Activated CD8-positive, alpha-beta memory T cell treated with anti-CD3 and anti-CD28 coated beads, Interleukin-2, amount 10 ng/mL, durations not matched to agents 7 days and 5 days (primary cell): ENCODE measurements at regions not wholly inside any gene's neighbourhood (a gene's known extent, or its start where the extent isn't known, plus 50 kb on each side); places are given as distances from the start of the nearest gene placed in this dataset.

ENCODE experiments used
- ATAC-seq: fragments of 150-1000 bp; cut with Tn5 transposase; one replicate; pipeline ENCODE4 v1.10.0; 2021; ENCODE audit warnings: moderate library complexity
- CTCF ChIA-PET: fragments of 350-600 bp; sonication (Branson Sonifier 250); formaldehyde crosslinking; loops from one replicate; lab custom pipeline; 2021; ENCODE audit warnings: antibody characterized with exemption; lab: Charles Lee
- DNase-seq: peaks from one replicate; pipeline ENCODE4 v3.0.0-alpha.2; 2020
- H3K27ac Mint-ChIP-seq: one replicate; pipeline ENCODE4 v1.8.0; 2021; ENCODE audit warnings: mild to moderate bottlenecking, mixed read lengths
- H3K27me3 Mint-ChIP-seq: one replicate; pipeline ENCODE4 v1.8.0; 2021; ENCODE audit warnings: mixed read lengths
- H3K36me3 Mint-ChIP-seq: one replicate; pipeline ENCODE4 v1.8.0; 2021; ENCODE audit warnings: mild to moderate bottlenecking, mixed read lengths
- H3K4me1 Mint-ChIP-seq: one replicate; pipeline ENCODE4 v1.8.0; 2021; ENCODE audit warnings: mixed read lengths
- H3K4me3 Mint-ChIP-seq: one replicate; pipeline ENCODE4 v1.8.0; 2021; ENCODE audit warnings: mild to moderate bottlenecking, moderate library complexity, mixed read lengths
- H3K9me3 Mint-ChIP-seq: one replicate; pipeline ENCODE4 v1.8.0; 2022; ENCODE audit warnings: low read depth, mixed read lengths

GRCh38 chr6:141158740-141159139 is 974.0 kb upstream of the GJE1 start:
- no peak for ATAC-seq
- CTCF ChIA-PET: no interaction called here
- H3K27ac Mint-ChIP-seq: no peak overlapping the region
- no peak overlapping the region for H3K4me3 Mint-ChIP-seq
- H3K4me1 Mint-ChIP-seq: no peaks in the 10 kb centered on the region
- H3K9me3 Mint-ChIP-seq: no peaks in the 10 kb centered on the region
- no peaks in the 10 kb centered on the region for H3K27me3 Mint-ChIP-seq
- DNase-seq: no peak
- no peaks in the 10 kb centered on the region for H3K36me3 Mint-ChIP-seq

GRCh38 chr6:141153563-141153962 is 979.2 kb upstream of the GJE1 start:
- CTCF ChIA-PET: no interaction called here
- H3K27ac Mint-ChIP-seq: no peak overlapping the region
- ATAC-seq: no peak
- no peaks in the 10 kb centered on the region for H3K27me3 Mint-ChIP-seq
- no peaks in the 10 kb centered on the region for H3K4me1 Mint-ChIP-seq
- H3K9me3 Mint-ChIP-seq: no peaks in the 10 kb centered on the region
- no peak for DNase-seq
- no peaks in the 10 kb centered on the region for H3K36me3 Mint-ChIP-seq
- no peak overlapping the region for H3K4me3 Mint-ChIP-seq

- no peaks in the 10 kb centered on the region for H3K4me1 Mint-ChIP-seq
- H3K27me3 Mint-ChIP-seq: no peaks in the 10 kb centered on the region
- no peaks in the 10 kb centered on the region for H3K36me3 Mint-ChIP-seq
- H3K4me3 Mint-ChIP-seq: no peak overlapping the region
- H3K27ac Mint-ChIP-seq: no peak overlapping the region
- H3K9me3 Mint-ChIP-seq: no peaks in the 10 kb centered on the region
- ATAC-seq (no peak), DNase-seq (no peak)
- CTCF ChIA-PET: no interaction called here
Observed at GRCh38 chr6:141152951-141153350, 979.8 kb upstream of the GJE1 start.

- Mint-ChIP-seq H3K36me3 (no peaks in the 10 kb centered on the region), H3K27ac (no peak overlapping the region), H3K4me3 (no peak overlapping the region), H3K4me1 (no peaks in the 10 kb centered on the region), H3K27me3 (no peaks in the 10 kb centered on the region), H3K9me3 (no peaks in the 10 kb centered on the region)
- no peak for ATAC-seq
- CTCF ChIA-PET: no interaction called here
- no peak for DNase-seq
Observed at GRCh38 chr6:141151710-141152417, 980.9 kb upstream of the GJE1 start.

- CTCF ChIA-PET: no interaction called here
- Mint-ChIP-seq H3K4me3 (no peak overlapping the region), H3K36me3 (no peaks in the 10 kb centered on the region), H3K27me3 (no peaks in the 10 kb centered on the region), H3K9me3 (no peaks in the 10 kb centered on the region), H3K27ac (no peak overlapping the region), H3K4me1 (no peaks in the 10 kb centered on the region)
- ATAC-seq (no peak), DNase-seq (no peak)
Observed at GRCh38 chr6:141141870-141142269, 990.9 kb upstream of the GJE1 start.

- no peak for ATAC-seq
- H3K27ac Mint-ChIP-seq: no peak overlapping the region
Observed at GRCh38 chr6:141140905-141141304, 991.8 kb upstream of the GJE1 start.

GRCh38 chr6:141139461-141139860 is 993.3 kb upstream of the GJE1 start:
- no peak overlapping the region for H3K4me3 Mint-ChIP-seq
- CTCF ChIA-PET: no interaction called here
- no peaks in the 10 kb centered on the region for H3K27me3 Mint-ChIP-seq
- no peak overlapping the region for H3K27ac Mint-ChIP-seq
- DNase-seq: no peak
- no peaks in the 10 kb centered on the region for H3K36me3 Mint-ChIP-seq
- no peaks in the 10 kb centered on the region for H3K4me1 Mint-ChIP-seq
- ATAC-seq: no peak
- no peaks in the 10 kb centered on the region for H3K9me3 Mint-ChIP-seq

More at GRCh38 chr6:141140905-141141304, 991.8 kb upstream of the GJE1 start:
- Mint-ChIP-seq H3K4me3 (no peak overlapping the region), H3K27me3 (no peaks in the 10 kb centered on the region), H3K9me3 (no peaks in the 10 kb centered on the region), H3K4me1 (no peaks in the 10 kb centered on the region), H3K36me3 (no peaks in the 10 kb centered on the region)
- no peak for DNase-seq
- CTCF ChIA-PET: no interaction called here

GRCh38 chr6:141134723-141135122 is 998.0 kb upstream of the GJE1 start:
- DNase-seq (no peak), ATAC-seq (no peak)
- H3K4me3 Mint-ChIP-seq: no peak overlapping the region
- H3K27me3 Mint-ChIP-seq: no peaks in the 10 kb centered on the region
- H3K9me3 Mint-ChIP-seq: no peaks in the 10 kb centered on the region
- H3K4me1 Mint-ChIP-seq: no peaks in the 10 kb centered on the region
- no peak overlapping the region for H3K27ac Mint-ChIP-seq
- no peaks in the 10 kb centered on the region for H3K36me3 Mint-ChIP-seq
- CTCF ChIA-PET: no interaction called here

GRCh38 chr6:141133836-141134235 is 998.9 kb upstream of the GJE1 start:
- Mint-ChIP-seq H3K27me3 (no peaks in the 10 kb centered on the region), H3K4me3 (no peak overlapping the region), H3K27ac (no peak overlapping the region), H3K4me1 (no peaks in the 10 kb centered on the region), H3K9me3 (no peaks in the 10 kb centered on the region), H3K36me3 (no peaks in the 10 kb centered on the region)
- DNase-seq: no peak
- CTCF ChIA-PET: no interaction called here
- ATAC-seq: no peak

- Mint-ChIP-seq H3K9me3 (no peaks in the 10 kb centered on the region), H3K27me3 (no peaks in the 10 kb centered on the region), H3K4me3 (no peak overlapping the region), H3K4me1 (no peaks in the 10 kb centered on the region), H3K27ac (no peak overlapping the region), H3K36me3 (no peaks in the 10 kb centered on the region)
- CTCF ChIA-PET: no interaction called here
- ATAC-seq (no peak), DNase-seq (no peak)
Observed at GRCh38 chr6:141133346-141133745, 999.4 kb upstream of the GJE1 start.

- Mint-ChIP-seq H3K4me1 (no peaks in the 10 kb centered on the region), H3K9me3 (no peaks in the 10 kb centered on the region), H3K27ac (no peak overlapping the region), H3K27me3 (no peaks in the 10 kb centered on the region), H3K36me3 (no peaks in the 10 kb centered on the region), H3K4me3 (no peak overlapping the region)
- ATAC-seq (no peak), DNase-seq (no peak)
- CTCF ChIA-PET: no interaction called here
Observed at GRCh38 chr6:141131616-141132015, 1001.1 kb upstream of the GJE1 start.

GRCh38 chr6:141123497-141123896 is 1009.2 kb upstream of the GJE1 start:
- CTCF ChIA-PET: no interaction called here
- H3K27ac Mint-ChIP-seq: no peak overlapping the region
- no peaks in the 10 kb centered on the region for H3K4me1 Mint-ChIP-seq
- no peak for ATAC-seq
- H3K9me3 Mint-ChIP-seq: no peaks in the 10 kb centered on the region
- no peaks in the 10 kb centered on the region for H3K27me3 Mint-ChIP-seq
- no peak for DNase-seq
- no peaks in the 10 kb centered on the region for H3K36me3 Mint-ChIP-seq
- no peak overlapping the region for H3K4me3 Mint-ChIP-seq

- no peak overlapping the region for H3K27ac Mint-ChIP-seq
Observed at GRCh38 chr6:141123049-141123448, 1009.7 kb upstream of the GJE1 start.

GRCh38 chr6:141118991-141119390 is 1013.7 kb upstream of the GJE1 start:
- no peaks in the 10 kb centered on the region for H3K9me3 Mint-ChIP-seq
- H3K27me3 Mint-ChIP-seq: no peaks in the 10 kb centered on the region
- ATAC-seq (no peak), DNase-seq (no peak)
- CTCF ChIA-PET: no interaction called here
- no peak overlapping the region for H3K4me3 Mint-ChIP-seq
- no peaks in the 10 kb centered on the region for H3K36me3 Mint-ChIP-seq
- no peak overlapping the region for H3K27ac Mint-ChIP-seq
- H3K4me1 Mint-ChIP-seq: no peaks in the 10 kb centered on the region

More at GRCh38 chr6:141123049-141123448, 1009.7 kb upstream of the GJE1 start:
- H3K27me3 Mint-ChIP-seq: no peaks in the 10 kb centered on the region
- CTCF ChIA-PET: no interaction called here
- no peaks in the 10 kb centered on the region for H3K9me3 Mint-ChIP-seq
- H3K36me3 Mint-ChIP-seq: no peaks in the 10 kb centered on the region
- ATAC-seq (no peak), DNase-seq (no peak)
- no peaks in the 10 kb centered on the region for H3K4me1 Mint-ChIP-seq
- H3K4me3 Mint-ChIP-seq: no peak overlapping the region

GRCh38 chr6:141117874-141118273 is 1014.9 kb upstream of the GJE1 start:
- no peak overlapping the region for H3K27ac Mint-ChIP-seq
- no peaks in the 10 kb centered on the region for H3K27me3 Mint-ChIP-seq
- ATAC-seq (no peak), DNase-seq (no peak)
- H3K9me3 Mint-ChIP-seq: no peaks in the 10 kb centered on the region
- no peaks in the 10 kb centered on the region for H3K4me1 Mint-ChIP-seq
- CTCF ChIA-PET: no interaction called here
- H3K4me3 Mint-ChIP-seq: no peak overlapping the region
- no peaks in the 10 kb centered on the region for H3K36me3 Mint-ChIP-seq
